Neural progenitor cell (in vitro differentiated cells): ENCODE measurements at regions not wholly inside any gene's neighbourhood (a gene's known extent, or its start where the extent isn't known, plus 50 kb on each side); places are given as distances from the start of the nearest gene placed in this dataset.

Experiments used
- DNase-seq: peaks from one replicate; pipeline ENCODE4 v3.0.0-alpha.2; 2016; ENCODE audit warnings: low spot score
- H2AFZ ChIP-seq: fragments of 200-600 bp; sonication (generic); replicated peaks from 2 replicates; pipeline ENCODE4 v1.6.1; 2016; ENCODE audit warnings: antibody characterized with exemption
- H3F3A ChIP-seq: fragments of 200-600 bp; sonication (generic); 2 replicates; pipeline ENCODE4 v1.6.1; 2016; ENCODE audit warnings: antibody characterized with exemption, low read depth
- H3K27ac ChIP-seq: fragments of 200-600 bp; sonication (generic); 2 replicates; pipeline ENCODE4 v1.5.1; 2016; ENCODE audit warnings: mild to moderate bottlenecking
- H3K27me3 ChIP-seq: fragments of 200-600 bp; sonication (generic); 2 replicates; pipeline ENCODE4 v1.6.1; 2016; ENCODE audit warnings: mild to moderate bottlenecking, moderate library complexity
- H3K36me3 ChIP-seq: fragments of 200-600 bp; sonication (generic); 2 replicates; pipeline ENCODE4 v1.5.1; 2016
- H3K4me1 ChIP-seq: fragments of 200-600 bp; sonication (generic); 2 replicates; pipeline ENCODE4 v1.6.1; 2016; ENCODE audit warnings: mixed run types
- H3K4me2 ChIP-seq: fragments of 200-600 bp; sonication (generic); 2 replicates; pipeline ENCODE4 v1.6.1; 2016
- H3K4me3 ChIP-seq: fragments of 200-600 bp; sonication (generic); 2 replicates; pipeline ENCODE4 v1.5.1; 2016
- H3K79me2 ChIP-seq: fragments of 200-600 bp; sonication (generic); 2 replicates; pipeline ENCODE4 v1.6.1; 2016; ENCODE audit warnings: low read depth
- H3K9ac ChIP-seq: fragments of 200-600 bp; sonication (generic); 2 replicates; pipeline ENCODE4 v1.6.1; 2016
- H3K9me3 ChIP-seq: fragments of 200-600 bp; sonication (generic); 2 replicates; pipeline ENCODE4 v1.5.1; 2016; ENCODE audit warnings: low read depth
- H4K20me1 ChIP-seq: fragments of 200-600 bp; sonication (generic); 2 replicates; pipeline ENCODE4 v1.6.1; 2016; ENCODE audit warnings: low read depth
- H3K27ac Mint-ChIP-seq: 3 replicates; pipeline ENCODE4 v1.8.0; 2021; ENCODE audit warnings: mixed read lengths
- H3K27me3 Mint-ChIP-seq: 2 replicates; pipeline ENCODE4 v1.8.0; 2022; ENCODE audit warnings: low read depth, mild to moderate bottlenecking, inconsistent platforms, moderate library complexity, mixed read lengths; ENCODE audit not compliant: insufficient read depth
- H3K36me3 Mint-ChIP-seq: 3 replicates; pipeline ENCODE4 v1.8.0; 2021; ENCODE audit warnings: mixed read lengths
- H3K4me1 Mint-ChIP-seq: 3 replicates; pipeline ENCODE4 v1.8.0; 2021; ENCODE audit warnings: mixed read lengths
- H3K4me3 Mint-ChIP-seq: 3 replicates; pipeline ENCODE4 v1.8.0; 2021; ENCODE audit warnings: mild to moderate bottlenecking, moderate library complexity, mixed read lengths
- H3K9me3 Mint-ChIP-seq: 3 replicates; pipeline ENCODE4 v1.8.0; 2020; ENCODE audit warnings: mixed read lengths
- EZH2 ChIP-seq: fragments of 200-600 bp; sonication (generic); IDR thresholded peaks from 2 replicates; pipeline ENCODE4 v1.6.1; 2017; ENCODE audit warnings: antibody characterized with exemption, mild to moderate bottlenecking, moderate library complexity
- EZH2phosphoT487 ChIP-seq: fragments of 200-600 bp; sonication (generic); IDR thresholded peaks from 2 replicates; pipeline ENCODE4 v1.6.1; 2017; ENCODE audit warnings: antibody characterized with exemption
- TF ChIP-seq, protein P1 (sequence below): fragments of 200-600 bp; sonication (generic); IDR thresholded peaks from 2 replicates; pipeline ENCODE4 v1.5.1; 2017; ENCODE audit warnings: antibody characterized with exemption, mild to moderate bottlenecking

DNA sequence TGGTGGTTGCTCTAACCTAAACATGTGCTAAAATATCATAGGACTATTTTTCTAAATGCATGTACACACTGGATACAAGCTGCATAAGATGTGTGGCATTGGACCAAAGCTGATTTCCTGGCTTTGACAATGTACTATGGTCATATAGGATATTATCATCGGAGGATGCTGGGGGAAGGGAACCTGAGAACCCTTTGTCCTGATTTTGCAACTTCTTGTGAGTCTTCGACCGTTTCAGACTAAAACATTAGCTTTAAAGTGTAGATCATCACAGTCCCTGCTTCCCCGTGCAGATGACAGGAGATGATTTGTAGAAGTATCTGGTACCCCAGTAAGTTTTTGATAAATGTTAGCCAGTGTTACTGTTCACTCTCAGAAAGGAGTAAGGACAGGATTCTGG lies 554.7 kb downstream of the MIAT start:
- Histone ChIP-seq H3F3A (no peaks in the 10 kb centered on the region), H3K4me2 (no peak overlapping the region), H3K9me3 (no peaks in the 10 kb centered on the region), H3K36me3 (no peaks in the 10 kb centered on the region), H3K27ac (no peak overlapping the region), H3K4me1 (no peaks in the 10 kb centered on the region), H2AFZ (no peak overlapping the region), H3K9ac (no peak overlapping the region), H3K4me3 (no peak overlapping the region), H3K79me2 (no peaks in the 10 kb centered on the region), H3K27me3 (no peaks in the 10 kb centered on the region), H4K20me1 (no peaks in the 10 kb centered on the region)
- H3K27me3 Mint-ChIP-seq = peaks cover 19% of the 10 kb centered on the region
- no peak overlapping the region for H3K4me3 Mint-ChIP-seq
- TF ChIP-seq EZH2phosphoT487 = no peak
- no peaks in the 10 kb centered on the region for H3K9me3 Mint-ChIP-seq
- H3K4me1 Mint-ChIP-seq = peaks cover 40% of the 10 kb centered on the region
- DNase-seq = no peak
- no peaks in the 10 kb centered on the region for H3K36me3 Mint-ChIP-seq
- H3K27ac Mint-ChIP-seq = no peak overlapping the region

DNA sequence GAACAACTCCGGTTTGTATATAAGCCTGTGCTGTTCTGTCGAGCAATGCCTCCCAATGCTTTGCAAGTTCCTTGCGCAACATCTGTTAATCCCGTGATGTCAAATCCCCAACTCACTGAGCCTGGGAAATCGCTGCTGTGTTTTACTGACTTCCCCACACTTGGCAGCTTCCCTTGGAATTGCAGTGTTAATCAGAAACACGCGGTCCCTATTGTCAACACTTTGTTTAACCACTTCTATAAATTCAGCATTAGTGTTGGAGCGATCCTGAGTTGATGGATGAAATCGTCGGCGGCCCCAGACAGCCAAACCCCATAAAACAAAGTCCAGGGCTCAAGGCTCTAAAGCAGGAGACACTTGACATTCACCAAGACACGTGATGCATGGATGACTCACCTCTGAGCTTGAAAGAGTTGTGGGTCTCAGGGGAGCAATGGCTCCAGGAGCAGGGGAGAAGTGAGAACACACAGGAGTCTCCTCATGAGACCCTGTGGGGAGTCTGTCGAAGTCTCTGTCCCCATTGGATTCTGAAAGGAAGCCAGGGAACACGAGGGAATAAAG lies 555.3 kb downstream of the MIAT start:
- no peaks in the 10 kb centered on the region for H3K36me3 ChIP-seq
- no peaks in the 10 kb centered on the region for H3K9me3 ChIP-seq
- TF ChIP-seq, protein P1, sequence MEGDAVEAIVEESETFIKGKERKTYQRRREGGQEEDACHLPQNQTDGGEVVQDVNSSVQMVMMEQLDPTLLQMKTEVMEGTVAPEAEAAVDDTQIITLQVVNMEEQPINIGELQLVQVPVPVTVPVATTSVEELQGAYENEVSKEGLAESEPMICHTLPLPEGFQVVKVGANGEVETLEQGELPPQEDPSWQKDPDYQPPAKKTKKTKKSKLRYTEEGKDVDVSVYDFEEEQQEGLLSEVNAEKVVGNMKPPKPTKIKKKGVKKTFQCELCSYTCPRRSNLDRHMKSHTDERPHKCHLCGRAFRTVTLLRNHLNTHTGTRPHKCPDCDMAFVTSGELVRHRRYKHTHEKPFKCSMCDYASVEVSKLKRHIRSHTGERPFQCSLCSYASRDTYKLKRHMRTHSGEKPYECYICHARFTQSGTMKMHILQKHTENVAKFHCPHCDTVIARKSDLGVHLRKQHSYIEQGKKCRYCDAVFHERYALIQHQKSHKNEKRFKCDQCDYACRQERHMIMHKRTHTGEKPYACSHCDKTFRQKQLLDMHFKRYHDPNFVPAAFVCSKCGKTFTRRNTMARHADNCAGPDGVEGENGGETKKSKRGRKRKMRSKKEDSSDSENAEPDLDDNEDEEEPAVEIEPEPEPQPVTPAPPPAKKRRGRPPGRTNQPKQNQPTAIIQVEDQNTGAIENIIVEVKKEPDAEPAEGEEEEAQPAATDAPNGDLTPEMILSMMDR = no peak
- TF ChIP-seq EZH2phosphoT487 (no peak), EZH2 (no peak)
- H4K20me1 ChIP-seq = no peaks in the 10 kb centered on the region
- peaks cover 22% of the 10 kb centered on the region for H3K27me3 Mint-ChIP-seq
- no peaks in the 10 kb centered on the region for H3K9me3 Mint-ChIP-seq
- H3K27ac ChIP-seq = no peak overlapping the region
- H3F3A ChIP-seq = no peaks in the 10 kb centered on the region
- no peak overlapping the region for H3K4me2 ChIP-seq
- H3K4me1 ChIP-seq = no peaks in the 10 kb centered on the region
- H3K4me3 Mint-ChIP-seq = no peak overlapping the region
- H3K9ac ChIP-seq = no peak overlapping the region
- no peaks in the 10 kb centered on the region for H3K79me2 ChIP-seq
- H3K27me3 ChIP-seq = no peaks in the 10 kb centered on the region
- H2AFZ ChIP-seq = no peak overlapping the region
- H3K4me1 Mint-ChIP-seq = peaks cover 42% of the 10 kb centered on the region
- H3K27ac Mint-ChIP-seq = peak overlapping the region; percentile 70
- no peaks in the 10 kb centered on the region for H3K36me3 Mint-ChIP-seq
- peak; percentile 37 for DNase-seq
- H3K4me3 ChIP-seq = no peak overlapping the region

DNA sequence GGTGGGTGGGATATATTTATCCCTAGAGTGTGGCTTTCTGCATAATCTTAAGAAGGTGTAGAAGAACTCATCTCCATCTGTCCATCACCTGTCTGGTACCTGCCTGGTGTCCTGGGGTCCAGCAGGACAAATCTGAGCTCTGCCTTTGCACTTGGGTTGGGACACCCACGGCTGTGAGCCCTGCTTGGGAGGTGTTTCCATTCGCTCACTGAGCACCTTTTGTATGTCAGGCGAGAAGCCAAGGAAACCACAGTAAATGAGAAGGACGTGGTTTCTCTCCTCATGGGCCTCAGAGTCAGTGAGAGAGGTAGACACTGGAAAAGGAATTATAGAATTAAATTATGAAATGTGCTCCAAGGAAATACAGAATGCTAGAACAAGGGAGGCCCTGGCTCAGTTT lies 555.9 kb downstream of the MIAT start:
- H2AFZ ChIP-seq = no peak overlapping the region
- no peaks in the 10 kb centered on the region for H3K4me1 ChIP-seq
- Mint-ChIP-seq H3K36me3 (no peaks in the 10 kb centered on the region), H3K27ac (peak overlapping the region; percentile 23), H3K9me3 (no peaks in the 10 kb centered on the region), H3K4me1 (peaks cover 44% of the 10 kb centered on the region), H3K27me3 (peaks cover 20% of the 10 kb centered on the region), H3K4me3 (peak overlapping the region; percentile 31)
- H4K20me1 ChIP-seq = no peaks in the 10 kb centered on the region
- no peaks in the 10 kb centered on the region for H3K79me2 ChIP-seq
- no peaks in the 10 kb centered on the region for H3F3A ChIP-seq
- no peak overlapping the region for H3K27ac ChIP-seq
- DNase-seq = no peak
- H3K4me3 ChIP-seq = no peak overlapping the region
- no peak for TF ChIP-seq EZH2
- no peak for TF ChIP-seq EZH2phosphoT487
- TF ChIP-seq, protein P1 = no peak
- no peak overlapping the region for H3K4me2 ChIP-seq
- H3K36me3 ChIP-seq = no peaks in the 10 kb centered on the region
- H3K9ac ChIP-seq = no peak overlapping the region
- H3K27me3 ChIP-seq = no peaks in the 10 kb centered on the region
- no peaks in the 10 kb centered on the region for H3K9me3 ChIP-seq

DNA sequence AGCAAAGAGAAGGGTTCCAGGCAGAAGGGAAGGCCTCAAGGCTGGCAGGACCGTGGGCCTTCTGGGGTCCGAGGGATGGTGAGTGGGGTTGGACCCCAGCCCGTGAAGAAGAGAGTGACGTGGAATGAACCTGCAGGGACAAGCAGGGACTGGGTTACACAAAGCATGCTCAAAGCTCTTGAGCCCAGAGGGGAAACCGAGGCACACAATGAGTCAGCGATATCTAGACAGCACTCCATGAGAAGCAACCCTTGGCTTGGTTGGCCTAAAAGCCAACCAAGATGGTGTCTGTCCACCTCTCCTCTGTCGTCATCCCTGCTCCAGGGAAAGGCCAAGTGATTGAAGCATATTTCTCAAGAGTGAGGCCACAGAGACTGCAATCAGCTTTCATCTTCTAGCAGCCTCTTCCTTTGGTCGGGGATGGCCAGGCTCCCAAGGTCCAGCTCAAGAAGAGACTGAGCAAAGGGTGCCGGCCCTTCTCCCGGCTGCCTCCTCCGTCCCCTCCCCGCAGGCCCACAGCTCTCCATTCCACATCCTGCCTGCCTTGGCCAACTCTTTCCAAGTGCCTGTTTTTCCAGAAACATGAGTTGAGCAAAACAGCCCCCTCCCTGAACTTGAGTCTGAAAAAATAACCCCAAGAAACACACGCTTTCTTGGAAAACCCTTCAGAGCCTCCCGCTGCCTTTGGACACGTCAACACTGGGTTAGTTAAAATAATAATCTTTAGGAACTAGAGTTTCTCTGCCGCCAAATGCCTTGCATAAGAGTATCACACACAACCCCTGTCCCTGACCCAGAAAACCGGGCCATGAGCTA lies 556.6 kb downstream of the MIAT start:
- Histone ChIP-seq H3K9ac (no peak overlapping the region), H3K4me3 (no peak overlapping the region)
- TF ChIP-seq, protein P1 = no peak
- TF ChIP-seq EZH2phosphoT487 = no peak
- no peak for TF ChIP-seq EZH2

More for the DNA sequence above, 556.6 kb downstream of the MIAT start:
- peaks cover 19% of the 10 kb centered on the region for H3K27me3 Mint-ChIP-seq
- Histone ChIP-seq H3K4me1 (no peaks in the 10 kb centered on the region), H4K20me1 (no peaks in the 10 kb centered on the region), H2AFZ (no peak overlapping the region), H3F3A (no peaks in the 10 kb centered on the region), H3K9me3 (no peaks in the 10 kb centered on the region), H3K36me3 (no peaks in the 10 kb centered on the region), H3K4me2 (no peak overlapping the region), H3K27me3 (no peaks in the 10 kb centered on the region), H3K79me2 (no peaks in the 10 kb centered on the region), H3K27ac (no peak overlapping the region)
- H3K27ac Mint-ChIP-seq = peak overlapping the region; percentile 82
- no peak for DNase-seq
- H3K36me3 Mint-ChIP-seq = no peaks in the 10 kb centered on the region
- H3K4me3 Mint-ChIP-seq = peak overlapping the region; percentile 31
- no peaks in the 10 kb centered on the region for H3K9me3 Mint-ChIP-seq
- H3K4me1 Mint-ChIP-seq = peaks cover 50% of the 10 kb centered on the region
